KBM-7 (cell line): ENCODE measurements at regions not wholly inside any gene's neighbourhood (a gene's known extent, or its start where the extent isn't known, plus 50 kb on each side); places are given as distances from the start of the nearest gene placed in this dataset.
"Not testable (repeated sequence)": the region's sequence is repeated elsewhere in the genome, so short reads cannot be mapped to it uniquely, and the experiment has no call there.

Source experiments
- DNase-seq: peaks from one replicate; pipeline ENCODE4 v3.0.0-alpha.2; 2015
- in situ Hi-C: fragments of 300-500 bp; cut with MboI; formaldehyde crosslinking; loops from 2 replicates; pipeline ENCODE4 v1.14.3; 2020; ENCODE audit warnings: low sequenced_read_pairs, low pct_unique_long_range_greater_than_20kb, mixed read lengths

- DNase-seq, in situ Hi-C loops: not testable (repeated sequence)
These were observed 411.1 kb downstream of the RPS24 start for GRCh38 chr10:78444741-78445140.

GRCh38 chr10:78445308-78445707, 411.6 kb downstream of the RPS24 start:
- DNase-seq: no peak
- in situ Hi-C loops: no loop called here

DNA sequence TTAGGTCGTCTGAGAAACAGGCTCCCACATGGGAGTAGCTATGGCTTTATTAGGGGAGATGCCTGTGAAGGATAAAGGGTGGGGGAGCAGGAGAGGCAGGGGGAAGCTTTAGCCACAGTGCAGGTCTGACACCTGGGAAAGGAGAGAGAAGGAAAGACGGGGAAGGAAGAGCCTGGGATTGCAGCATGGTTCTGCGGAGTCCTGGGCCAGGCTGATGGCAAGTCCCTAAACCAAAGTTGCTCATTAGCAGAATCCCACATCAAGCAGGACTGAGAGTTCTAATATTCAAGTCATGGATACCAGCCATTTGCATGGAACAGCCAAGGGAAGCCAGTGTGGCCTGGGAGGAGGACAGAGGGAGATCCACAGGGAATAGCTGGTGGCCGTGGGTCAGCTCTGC, 414.8 kb downstream of the RPS24 start:
- in situ Hi-C loops: no loop called here
- no peak for DNase-seq

- in situ Hi-C loops: no loop called here
- no peak for DNase-seq
These were observed 415.3 kb downstream of the RPS24 start for GRCh38 chr10:78448994-78449418.

- in situ Hi-C loops: no loop called here
- DNase-seq: no peak
These were observed 415.9 kb downstream of the RPS24 start for GRCh38 chr10:78449554-78449953.

GRCh38 chr10:78450239-78450638, 416.6 kb downstream of the RPS24 start:
- in situ Hi-C loops: no loop called here
- DNase-seq: no peak

GRCh38 chr10:78450807-78451485, 417.3 kb downstream of the RPS24 start:
- in situ Hi-C loops: no loop called here
- no peak for DNase-seq

DNA sequence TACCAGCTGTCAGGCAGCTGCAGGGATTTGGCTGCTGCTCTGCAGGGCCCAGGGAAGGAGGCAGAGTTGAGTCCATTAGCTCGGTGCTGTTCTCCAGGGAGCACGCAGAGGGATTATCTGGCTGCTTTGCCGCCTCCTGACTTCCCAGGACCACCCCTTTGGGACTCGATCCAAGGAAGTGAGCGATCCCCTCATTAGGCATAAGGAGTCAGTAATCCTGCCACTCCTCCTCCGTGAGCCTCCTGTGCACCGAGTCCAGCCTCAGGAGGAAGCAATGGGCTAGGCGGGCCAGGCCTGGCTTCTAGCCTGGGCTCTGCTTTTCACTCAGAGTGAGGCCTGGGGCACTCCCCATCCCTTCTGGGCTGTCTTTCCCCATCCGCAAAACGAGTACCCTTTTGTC, 417.9 kb downstream of the RPS24 start:
- in situ Hi-C loops: no loop called here
- DNase-seq: no peak

DNA sequence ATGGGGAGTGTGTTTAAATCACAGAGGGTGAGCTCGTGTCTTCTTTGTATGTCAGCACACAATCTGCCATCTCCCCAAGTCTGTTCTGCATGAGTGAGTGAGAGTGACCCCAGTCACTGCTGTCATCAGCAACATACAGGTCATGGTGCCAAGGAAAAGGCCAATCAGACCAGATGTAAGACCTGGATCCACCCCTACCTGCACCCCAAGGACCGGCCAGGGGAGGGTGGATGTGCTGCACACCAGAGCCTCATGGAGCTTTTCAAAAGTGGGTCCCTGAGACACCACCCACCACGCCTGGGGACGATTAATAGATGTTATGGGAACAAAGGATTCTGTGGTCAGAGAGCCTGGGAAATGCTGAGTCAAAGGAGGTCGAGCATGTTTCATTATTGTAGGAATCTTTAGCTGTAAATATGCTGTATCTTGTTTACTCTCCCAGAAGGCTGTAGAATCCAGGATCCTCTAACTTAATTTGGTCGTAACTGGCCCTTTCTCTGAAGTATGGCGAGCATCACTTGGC, 420.5 kb downstream of the RPS24 start:
- in situ Hi-C loops: no loop called here
- no peak for DNase-seq

GRCh38 chr10:78455236-78455635, 421.6 kb downstream of the RPS24 start:
- in situ Hi-C loops: no loop called here
- no peak for DNase-seq

- no peak for DNase-seq
- in situ Hi-C loops: no loop called here
These were observed 422.1 kb downstream of the RPS24 start for GRCh38 chr10:78455811-78456210.

GRCh38 chr10:78456649-78457400, 423.2 kb downstream of the RPS24 start:
- no peak for DNase-seq
- in situ Hi-C loops: no loop called here

DNA sequence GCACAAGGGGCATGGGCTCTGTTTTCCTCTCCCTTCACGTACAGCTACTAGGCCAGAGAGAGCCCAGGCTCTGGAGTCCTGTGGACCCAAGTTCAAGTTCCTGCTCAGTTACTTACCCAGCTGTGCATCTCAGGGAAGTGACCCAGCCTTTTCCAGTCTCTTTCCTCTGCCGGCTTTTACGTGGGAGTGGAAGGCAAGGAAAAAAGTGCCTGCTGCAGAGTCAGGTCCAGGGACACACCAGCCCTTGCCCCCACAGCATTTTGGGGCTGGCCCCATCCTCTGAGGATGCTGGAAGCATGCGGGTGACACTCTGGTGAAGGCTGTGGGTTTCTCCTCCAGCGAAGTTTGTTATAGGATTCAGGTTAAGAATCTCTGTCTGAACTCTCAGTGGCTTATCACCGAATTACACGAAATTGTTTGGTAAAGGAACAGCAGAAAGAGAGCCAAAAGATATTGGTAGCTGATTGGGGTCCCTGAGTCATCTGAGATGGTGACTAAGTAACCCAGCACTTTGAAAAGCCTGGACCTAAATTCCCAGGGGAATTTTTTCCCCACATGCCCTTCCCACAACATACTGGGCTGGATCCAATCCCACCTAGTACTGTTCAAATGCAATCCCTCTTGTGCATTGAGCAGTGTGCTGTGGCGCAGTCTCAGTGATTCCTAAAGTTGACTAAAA, 424.3 kb downstream of the RPS24 start:
- DNase-seq: no peak
- in situ Hi-C loops: no loop called here

GRCh38 chr10:78458983-78459638, 425.4 kb downstream of the RPS24 start:
- no peak for DNase-seq
- in situ Hi-C loops: no loop called here

DNA sequence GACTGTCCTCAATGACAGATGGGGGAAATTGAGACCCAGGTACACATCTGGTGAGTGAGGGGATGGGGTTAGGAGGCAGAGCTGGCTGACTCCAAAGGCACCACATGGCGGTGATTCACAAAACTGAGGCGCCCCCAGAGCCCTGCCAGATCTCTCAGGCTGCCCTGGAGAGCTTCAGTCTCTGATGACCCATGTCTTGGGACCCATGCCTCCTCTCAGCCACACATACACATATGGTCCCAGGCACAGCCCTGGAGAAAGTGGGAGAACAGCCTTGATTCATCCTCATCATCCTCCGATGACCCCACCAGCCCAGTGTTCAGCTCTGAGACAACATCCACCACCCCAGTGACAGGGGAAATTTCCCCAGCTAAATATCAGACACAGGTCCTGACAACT, 426.0 kb downstream of the RPS24 start:
- no peak for DNase-seq
- in situ Hi-C loops: no loop called here

GRCh38 chr10:78460204-78460603, 426.5 kb downstream of the RPS24 start:
- no peak for DNase-seq
- in situ Hi-C loops: no loop called here

- DNase-seq: no peak
- in situ Hi-C loops: no loop called here
These were observed 427.7 kb downstream of the RPS24 start for GRCh38 chr10:78461333-78461732.

DNA sequence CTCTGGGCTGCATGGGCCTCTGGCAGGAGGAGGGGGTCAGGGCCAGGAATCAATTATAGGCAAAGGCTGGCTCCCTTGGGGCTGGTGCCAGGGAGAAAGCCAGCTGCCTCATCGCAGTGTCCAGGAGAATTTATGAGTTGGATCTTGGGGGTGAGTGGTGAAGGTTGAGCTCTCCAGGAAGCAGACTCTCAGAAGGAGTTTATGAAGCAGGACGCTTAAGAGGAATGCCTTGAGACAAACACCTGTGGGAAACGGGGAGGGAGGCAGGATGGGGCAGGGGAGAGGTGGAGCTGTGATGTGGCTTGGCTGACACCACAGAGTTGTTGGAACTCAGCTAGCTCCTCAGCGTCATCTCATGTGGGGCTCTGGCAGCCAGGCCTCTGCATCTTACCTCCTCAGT, 428.5 kb downstream of the RPS24 start:
- in situ Hi-C loops: no loop called here
- no peak for DNase-seq

GRCh38 chr10:78462726-78463228, 429.1 kb downstream of the RPS24 start:
- no peak for DNase-seq
- in situ Hi-C loops: no loop called here
